ENCODE measurements at regions not wholly inside any gene's neighbourhood (a gene's known extent, or its start where the extent isn't known, plus 50 kb on each side); places are given as distances from the start of the nearest gene placed in this dataset.
"Not testable (repeated sequence)": the region's sequence is repeated elsewhere in the genome, so short reads cannot be mapped to it uniquely, and the experiment has no call there.

DNA sequence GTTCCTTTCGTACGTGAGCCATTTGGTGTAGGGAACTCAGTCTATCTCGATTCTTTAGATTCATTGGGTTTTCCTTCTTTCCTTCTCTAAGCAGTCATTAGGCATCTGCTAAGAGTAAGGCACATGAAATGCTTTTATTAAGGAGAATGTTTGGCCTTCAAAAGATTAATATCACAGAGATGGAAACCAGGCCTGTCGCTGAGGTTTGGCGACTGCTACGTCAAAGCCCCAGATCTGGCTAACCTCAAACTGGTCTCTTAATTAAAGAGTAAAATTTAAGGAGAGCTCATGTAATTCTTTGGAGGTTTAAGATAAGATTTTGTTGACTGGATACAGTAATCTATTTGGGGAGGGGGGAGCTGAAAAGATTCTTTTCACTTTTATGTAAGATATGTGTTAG is 189.8 kb downstream of the JCAD start:
- no peak for ATAC-seq
- Mint-ChIP-seq H3K27ac (no peak overlapping the region), H3K4me1 (no peaks in the 10 kb centered on the region), H3K36me3 (ENCODE audit: low read depth) (peaks cover 3% of the 10 kb centered on the region), H3K27me3 (no peaks in the 10 kb centered on the region), H3K4me3 (no peak overlapping the region)
- DNase-seq: no peak
- H3K9me3 ChIP-seq (ENCODE audit: control insufficient read depth, low read length, poor library complexity, severe bottlenecking): no peaks in the 10 kb centered on the region

DNA sequence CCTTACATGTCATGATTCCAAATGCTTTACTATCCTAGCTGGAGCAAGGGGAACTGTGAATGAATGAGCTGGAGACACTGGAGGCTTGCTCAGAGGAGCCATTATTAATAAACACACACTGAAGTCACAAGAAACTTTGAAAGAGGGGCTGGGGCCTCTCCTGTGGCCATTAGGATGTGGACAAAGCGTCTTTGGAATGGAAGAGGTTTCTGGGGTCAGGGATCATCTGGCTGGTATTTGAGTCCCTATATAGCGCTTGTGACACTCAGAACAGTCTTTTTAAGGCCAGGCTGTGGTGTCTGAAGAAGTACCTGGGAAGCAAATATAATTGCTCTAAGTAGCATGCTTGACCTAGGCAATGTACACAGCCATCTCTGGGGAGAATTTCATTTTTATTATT is 193.0 kb downstream of the JCAD start:
- no peaks in the 10 kb centered on the region for H3K4me1 Mint-ChIP-seq
- ATAC-seq: no peak
- peaks cover 3% of the 10 kb centered on the region for H3K36me3 Mint-ChIP-seq (ENCODE audit: low read depth)
- peaks cover 15% of the 10 kb centered on the region for H3K27me3 Mint-ChIP-seq
- no peak overlapping the region for H3K4me3 Mint-ChIP-seq
- no peak overlapping the region for H3K27ac Mint-ChIP-seq
- DNase-seq: no peak
- no peaks in the 10 kb centered on the region for H3K9me3 ChIP-seq (ENCODE audit: control insufficient read depth, low read length, poor library complexity, severe bottlenecking)

DNA sequence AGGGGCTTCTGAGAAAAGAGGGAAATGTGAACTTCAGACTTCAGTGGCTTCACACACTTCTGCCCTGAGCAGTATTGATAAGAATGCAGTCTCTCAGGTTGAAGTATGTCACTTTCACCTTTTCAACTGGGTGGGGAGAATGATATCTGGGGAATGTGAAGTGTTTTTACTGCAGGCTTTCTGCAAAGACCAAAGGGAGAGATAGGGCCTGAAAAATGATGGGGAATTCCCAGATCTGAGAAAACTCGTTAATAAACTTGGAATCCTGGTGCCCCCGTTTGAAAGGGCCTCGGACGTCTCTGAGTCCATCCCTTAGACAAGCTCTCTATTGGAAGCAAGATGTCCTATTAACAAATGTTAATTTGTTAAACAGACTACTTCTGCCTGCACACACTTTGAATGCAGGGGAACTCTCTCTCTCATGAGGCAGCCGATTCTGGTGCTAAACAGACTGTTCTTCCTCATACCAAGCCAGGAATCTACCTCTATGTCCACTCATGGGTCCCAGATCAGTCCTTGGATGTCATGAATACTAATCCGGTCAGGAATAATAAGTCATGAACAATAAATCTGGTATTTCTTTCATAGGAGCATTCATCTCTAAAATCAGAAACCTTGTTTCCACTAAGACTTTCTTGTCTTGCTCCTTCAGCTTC is 193.6 kb downstream of the JCAD start:
- Mint-ChIP-seq H3K4me1 (no peaks in the 10 kb centered on the region), H3K27me3 (peaks cover 15% of the 10 kb centered on the region), H3K27ac (no peak overlapping the region), H3K36me3 (ENCODE audit: low read depth) (peaks cover 3% of the 10 kb centered on the region), H3K4me3 (no peak overlapping the region)
- H3K9me3 ChIP-seq (ENCODE audit: control insufficient read depth, low read length, poor library complexity, severe bottlenecking): no peaks in the 10 kb centered on the region
- DNase-seq: no peak
- no peak for ATAC-seq

DNA sequence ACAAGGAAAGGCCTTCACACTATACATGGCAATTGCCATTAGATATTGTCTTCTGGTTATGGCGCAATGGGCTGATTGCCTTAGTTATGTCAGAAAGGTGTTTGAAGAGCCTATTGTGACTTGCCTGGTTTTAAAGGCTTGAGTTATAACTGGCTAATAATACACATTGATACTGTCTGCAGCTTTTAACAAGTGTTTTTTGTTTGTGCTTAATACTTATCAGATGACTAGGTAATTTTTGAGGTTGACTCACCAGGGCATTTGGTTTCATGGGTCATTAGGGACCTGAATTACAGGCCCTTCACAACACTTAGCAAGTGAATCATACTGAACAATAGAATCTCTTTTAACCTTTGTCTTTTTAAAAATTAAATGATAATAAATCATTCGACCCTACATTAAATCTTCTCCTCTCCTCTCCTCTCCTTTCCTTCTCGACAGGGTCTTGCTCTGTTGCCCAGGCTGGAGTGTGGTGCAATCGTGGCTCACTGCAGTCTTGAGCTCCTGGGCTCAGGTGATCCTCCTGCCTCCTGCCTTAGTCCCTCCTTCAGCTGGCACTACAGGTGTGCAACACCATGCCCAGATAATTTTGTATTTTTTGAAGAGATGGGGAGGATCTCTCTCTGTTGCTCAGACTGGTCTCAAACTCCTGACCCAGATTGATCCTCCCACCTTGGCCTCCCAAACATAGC is 196.3 kb downstream of the JCAD start:
- no peak overlapping the region for H3K27ac Mint-ChIP-seq
- H3K27me3 Mint-ChIP-seq: peaks cover 22% of the 10 kb centered on the region
- H3K36me3 Mint-ChIP-seq (ENCODE audit: low read depth): peaks cover 3% of the 10 kb centered on the region
- no peak overlapping the region for H3K4me3 Mint-ChIP-seq
- no peaks in the 10 kb centered on the region for H3K9me3 ChIP-seq (ENCODE audit: control insufficient read depth, low read length, poor library complexity, severe bottlenecking)
- H3K4me1 Mint-ChIP-seq: no peaks in the 10 kb centered on the region
- DNase-seq: no peak
- ATAC-seq: no peak

DNA sequence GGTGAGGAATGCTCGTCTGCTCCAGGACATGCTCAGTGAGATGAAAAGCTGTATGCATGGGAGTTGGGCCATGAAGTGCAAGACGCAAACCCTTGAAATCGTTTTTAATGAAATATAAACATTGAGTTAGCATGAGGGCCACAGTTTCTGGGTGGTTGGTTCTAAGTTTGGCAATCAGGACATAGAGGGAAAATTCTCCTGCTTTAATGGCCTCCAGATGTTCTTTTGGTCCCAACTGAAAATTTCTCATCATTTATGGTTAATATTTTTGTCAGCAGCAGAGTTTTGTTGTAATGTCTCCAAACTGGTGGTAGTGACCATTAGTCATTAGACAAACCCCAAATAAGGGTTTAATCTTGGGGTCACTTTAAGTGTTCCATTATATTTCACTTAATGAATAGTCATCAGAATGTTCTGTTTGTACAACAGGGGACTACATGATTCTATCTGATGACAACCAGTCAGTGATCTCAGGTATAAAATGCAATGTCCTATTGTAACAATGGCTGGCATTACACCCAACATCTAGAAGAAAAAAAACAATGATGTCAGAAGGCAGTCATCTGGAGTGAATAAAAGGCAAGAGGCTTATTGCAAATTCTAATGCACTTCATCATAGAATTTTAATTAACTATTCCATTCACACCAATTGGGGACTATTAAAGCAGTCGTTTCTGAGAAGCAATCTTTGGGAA is 197.4 kb downstream of the JCAD start:
- peaks cover 3% of the 10 kb centered on the region for H3K36me3 Mint-ChIP-seq (ENCODE audit: low read depth)
- H3K4me1 Mint-ChIP-seq: no peaks in the 10 kb centered on the region
- no peaks in the 10 kb centered on the region for H3K9me3 ChIP-seq (ENCODE audit: control insufficient read depth, low read length, poor library complexity, severe bottlenecking)
- no peak overlapping the region for H3K27ac Mint-ChIP-seq
- H3K4me3 Mint-ChIP-seq: no peak overlapping the region
- peaks cover 28% of the 10 kb centered on the region for H3K27me3 Mint-ChIP-seq
- ATAC-seq: no peak
- no peak for DNase-seq

DNA sequence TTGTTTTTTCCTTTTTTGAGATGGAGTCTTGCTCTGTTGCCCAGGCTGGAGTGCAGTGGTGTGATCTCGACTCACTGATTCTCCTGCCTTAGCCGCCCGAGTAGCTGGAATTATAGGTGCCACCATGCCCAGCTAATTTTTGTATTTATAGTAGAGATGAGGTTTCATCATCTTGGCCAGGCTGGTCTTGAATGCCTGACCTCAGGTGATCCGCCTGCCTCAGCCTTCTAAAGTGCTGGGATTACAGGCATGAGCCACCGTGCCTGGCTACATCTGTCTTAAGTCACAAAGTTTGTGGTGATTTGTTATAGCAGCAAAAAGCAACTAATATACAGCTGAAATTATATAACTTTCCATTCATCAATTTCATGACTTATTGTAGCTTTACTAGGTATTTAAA is 198.2 kb downstream of the JCAD start:
- H3K4me1 Mint-ChIP-seq; H3K27ac Mint-ChIP-seq; DNase-seq; H3K4me3 Mint-ChIP-seq; H3K36me3 Mint-ChIP-seq (ENCODE audit: low read depth); H3K9me3 ChIP-seq (ENCODE audit: control insufficient read depth, low read length, poor library complexity, severe bottlenecking); ATAC-seq: not testable (repeated sequence)
- H3K27me3 Mint-ChIP-seq: peaks cover 28% of the 10 kb centered on the region

DNA sequence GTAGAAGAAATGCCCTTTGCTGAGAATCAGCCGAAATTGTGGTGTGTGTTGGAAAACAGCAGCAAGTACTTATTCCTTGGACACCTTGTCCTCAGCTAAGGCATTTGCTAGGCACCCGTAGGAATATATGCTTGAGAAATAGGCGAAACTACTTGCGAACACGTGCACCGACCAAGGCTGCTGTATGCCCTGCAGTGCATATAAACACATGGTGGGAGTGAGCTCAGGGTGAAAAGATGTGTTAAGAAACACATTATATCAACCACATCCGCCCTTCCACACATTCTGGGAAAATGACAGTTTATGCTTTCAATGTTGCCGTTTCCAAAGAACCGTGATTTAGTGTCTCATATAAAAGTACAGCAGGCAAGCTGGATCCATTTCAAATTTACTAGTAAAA is 199.2 kb downstream of the JCAD start:
- no peak for ATAC-seq
- Mint-ChIP-seq H3K4me1 (no peaks in the 10 kb centered on the region), H3K36me3 (ENCODE audit: low read depth) (peaks cover 3% of the 10 kb centered on the region), H3K27ac (no peak overlapping the region), H3K4me3 (no peak overlapping the region), H3K27me3 (peaks cover 28% of the 10 kb centered on the region)
- no peak for DNase-seq
- H3K9me3 ChIP-seq (ENCODE audit: control insufficient read depth, low read length, poor library complexity, severe bottlenecking): no peaks in the 10 kb centered on the region

DNA sequence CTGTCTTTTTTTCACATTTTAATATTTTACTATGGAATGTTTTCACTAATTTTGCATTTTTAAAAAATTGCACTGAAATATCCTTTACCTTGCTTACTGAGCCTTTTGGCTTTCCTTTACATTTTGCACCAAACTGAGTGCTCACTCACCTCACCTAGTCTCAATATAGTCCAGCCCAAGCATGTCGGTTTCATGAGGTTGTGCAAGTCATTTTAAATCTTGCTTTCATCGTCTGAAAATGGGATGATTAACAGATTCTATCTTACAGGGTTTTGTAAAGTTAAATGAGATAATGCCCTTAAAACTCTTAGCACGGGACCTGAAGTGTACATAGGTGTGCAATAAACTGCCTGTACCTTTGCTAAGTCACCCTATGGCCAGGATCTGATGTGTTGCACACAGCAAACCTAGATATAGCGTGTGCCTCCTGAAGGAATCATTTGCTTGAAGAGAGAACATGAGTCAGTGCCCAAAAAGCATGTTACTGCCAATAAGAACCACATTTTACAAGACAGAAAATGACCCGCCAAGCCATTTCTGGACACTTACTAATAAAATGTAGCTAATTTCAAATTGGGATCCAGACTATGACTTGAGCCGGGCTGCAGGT is 199.8 kb downstream of the JCAD start:
- ATAC-seq (no peak), DNase-seq (no peak)
- Mint-ChIP-seq H3K36me3 (ENCODE audit: low read depth) (peaks cover 3% of the 10 kb centered on the region), H3K27me3 (peaks cover 28% of the 10 kb centered on the region), H3K4me3 (no peak overlapping the region), H3K4me1 (peaks cover 2% of the 10 kb centered on the region), H3K27ac (no peak overlapping the region)
- no peaks in the 10 kb centered on the region for H3K9me3 ChIP-seq (ENCODE audit: control insufficient read depth, low read length, poor library complexity, severe bottlenecking)

DNA sequence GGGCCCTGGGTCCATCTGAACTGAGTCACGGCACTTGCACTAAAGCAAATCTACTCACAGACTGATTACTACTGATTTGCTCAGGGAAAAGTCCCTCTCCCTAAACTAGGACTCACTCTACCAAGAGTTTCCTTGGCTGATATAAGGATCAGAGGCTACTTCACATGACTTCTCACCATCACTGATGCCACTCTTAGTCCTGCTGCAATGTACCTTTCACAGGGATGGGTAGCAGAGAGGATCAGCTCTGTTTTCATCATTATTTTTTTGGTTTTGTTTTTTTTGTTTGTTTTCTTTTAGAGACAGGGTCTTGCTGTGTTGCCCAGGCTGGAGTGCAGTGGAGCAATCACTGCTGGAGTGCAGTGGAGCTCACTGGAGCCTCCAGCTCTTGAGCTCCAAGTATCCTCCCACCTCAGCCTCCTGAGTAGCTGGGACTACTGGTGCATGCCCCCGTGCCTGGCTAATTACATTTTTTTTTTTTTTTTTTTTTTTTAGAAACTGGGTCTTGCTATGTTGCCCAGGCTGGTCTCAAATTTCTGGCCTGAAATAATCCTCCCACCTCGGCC is 200.6 kb downstream of the JCAD start:
- Mint-ChIP-seq H3K4me1 (peaks cover 2% of the 10 kb centered on the region), H3K27ac (no peak overlapping the region), H3K27me3 (peaks cover 28% of the 10 kb centered on the region), H3K4me3 (no peak overlapping the region), H3K36me3 (ENCODE audit: low read depth) (peaks cover 3% of the 10 kb centered on the region)
- DNase-seq (no peak), ATAC-seq (no peak)
- no peaks in the 10 kb centered on the region for H3K9me3 ChIP-seq (ENCODE audit: control insufficient read depth, low read length, poor library complexity, severe bottlenecking)

DNA sequence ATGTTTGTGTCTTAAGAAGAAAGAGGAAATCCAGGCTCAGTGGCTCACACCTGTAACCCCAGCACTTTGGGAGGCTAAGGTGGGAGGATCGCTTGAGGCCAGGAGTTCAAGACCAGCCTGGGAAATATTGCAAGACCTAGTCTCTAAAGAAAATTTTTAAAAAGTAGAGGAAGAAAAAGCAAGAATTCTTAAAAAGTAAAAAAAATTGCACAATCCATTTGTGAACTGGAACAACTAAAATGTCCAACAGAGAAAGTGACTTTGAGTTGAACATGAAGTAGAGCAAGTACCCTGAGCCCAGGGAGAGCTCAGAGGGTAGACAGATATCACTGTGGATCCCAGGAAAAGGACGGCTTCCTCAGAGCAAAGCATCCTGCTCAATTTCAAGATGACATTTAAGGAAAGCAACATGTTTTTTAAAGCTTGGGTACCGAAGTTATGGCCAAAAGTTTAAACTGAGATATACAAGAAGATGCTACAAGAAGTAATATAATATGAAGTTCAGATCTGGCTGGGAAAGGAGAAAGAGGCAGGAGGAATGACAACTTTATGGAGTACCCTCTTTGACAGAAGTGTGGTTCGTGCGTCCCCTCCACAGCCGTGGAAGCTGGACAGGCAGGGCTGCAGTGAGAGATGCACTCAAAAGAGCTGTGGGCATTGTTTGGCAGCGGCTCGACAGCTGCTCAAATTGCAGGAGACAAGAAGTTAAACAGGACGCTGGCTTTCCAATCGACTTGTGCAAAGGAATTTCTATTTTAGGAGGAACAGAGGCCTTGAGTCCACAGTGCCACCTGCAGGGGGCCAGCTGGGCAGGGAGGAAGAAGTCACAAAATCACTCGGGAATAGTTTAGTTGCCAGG is 201.3 kb downstream of the JCAD start:
- DNase-seq (no peak), ATAC-seq (no peak)
- peaks cover 23% of the 10 kb centered on the region for H3K27me3 Mint-ChIP-seq
- H3K27ac Mint-ChIP-seq: no peak overlapping the region
- H3K4me3 Mint-ChIP-seq: no peak overlapping the region
- no peaks in the 10 kb centered on the region for H3K9me3 ChIP-seq (ENCODE audit: control insufficient read depth, low read length, poor library complexity, severe bottlenecking)
- peaks cover 3% of the 10 kb centered on the region for H3K36me3 Mint-ChIP-seq (ENCODE audit: low read depth)
- H3K4me1 Mint-ChIP-seq: peaks cover 2% of the 10 kb centered on the region

DNA sequence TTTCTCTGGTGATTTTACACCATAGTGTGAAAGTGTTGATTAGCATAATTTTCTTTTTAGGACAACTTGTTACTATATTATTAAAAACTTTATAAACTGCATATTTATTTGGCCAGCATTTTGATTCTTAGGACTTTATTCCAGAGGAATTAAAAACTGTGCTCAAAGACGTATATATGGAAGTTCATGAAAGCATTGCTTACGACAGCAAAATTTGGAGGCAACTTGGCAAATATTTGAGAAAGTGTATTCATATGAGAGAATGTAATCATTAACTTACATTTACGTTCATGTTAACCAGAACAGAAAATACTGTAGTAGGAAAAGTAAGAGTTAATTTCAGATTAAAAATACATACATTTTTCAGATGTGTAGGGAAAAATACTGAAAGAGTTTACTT is 203.1 kb downstream of the JCAD start:
- Mint-ChIP-seq H3K36me3 (ENCODE audit: low read depth) (peaks cover 3% of the 10 kb centered on the region), H3K4me1 (peaks cover 2% of the 10 kb centered on the region), H3K27ac (no peak overlapping the region), H3K27me3 (peaks cover 19% of the 10 kb centered on the region), H3K4me3 (no peak overlapping the region)
- ATAC-seq: no peak
- no peaks in the 10 kb centered on the region for H3K9me3 ChIP-seq (ENCODE audit: control insufficient read depth, low read length, poor library complexity, severe bottlenecking)
- no peak for DNase-seq

DNA sequence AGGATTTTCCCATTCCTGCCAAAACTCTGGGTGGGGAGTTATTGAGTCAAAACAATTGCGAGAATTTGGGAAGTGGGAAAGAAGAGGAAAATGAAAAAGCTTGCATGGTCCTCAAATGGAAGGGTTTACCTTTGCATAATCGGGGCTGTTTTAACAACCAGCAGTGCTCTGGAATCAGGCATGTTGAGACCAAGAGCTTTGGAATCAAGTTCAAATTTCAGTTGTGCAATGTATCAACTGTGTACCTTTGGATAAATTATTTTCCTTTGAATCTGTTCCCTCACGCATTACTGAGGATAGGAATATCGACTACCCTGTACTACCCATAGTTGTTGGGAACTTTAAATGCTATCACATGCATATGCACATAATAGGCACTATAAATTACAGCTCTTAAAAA is 205.5 kb downstream of the JCAD start:
- Mint-ChIP-seq H3K36me3 (ENCODE audit: low read depth) (peaks cover 3% of the 10 kb centered on the region), H3K27ac (no peak overlapping the region), H3K4me1 (peaks cover 2% of the 10 kb centered on the region), H3K4me3 (no peak overlapping the region), H3K27me3 (peaks cover 22% of the 10 kb centered on the region)
- no peaks in the 10 kb centered on the region for H3K9me3 ChIP-seq (ENCODE audit: control insufficient read depth, low read length, poor library complexity, severe bottlenecking)
- ATAC-seq (no peak), DNase-seq (no peak)

Data from T-helper 17 cell (primary cell).